Right lung (tissue), 2 donors: ENCODE measurements at regions not wholly inside any gene's neighbourhood (a gene's known extent, or its start where the extent isn't known, plus 50 kb on each side); places are given as distances from the start of the nearest gene placed in this dataset.
"Not testable (repeated sequence)": the region's sequence is repeated elsewhere in the genome, so short reads cannot be mapped to it uniquely, and the experiment has no call there.

Experiments
- DNase-seq, 2 donors: peaks; one replicate each; pipeline ENCODE4 v3.0.0-alpha.2; 2013

DNA sequence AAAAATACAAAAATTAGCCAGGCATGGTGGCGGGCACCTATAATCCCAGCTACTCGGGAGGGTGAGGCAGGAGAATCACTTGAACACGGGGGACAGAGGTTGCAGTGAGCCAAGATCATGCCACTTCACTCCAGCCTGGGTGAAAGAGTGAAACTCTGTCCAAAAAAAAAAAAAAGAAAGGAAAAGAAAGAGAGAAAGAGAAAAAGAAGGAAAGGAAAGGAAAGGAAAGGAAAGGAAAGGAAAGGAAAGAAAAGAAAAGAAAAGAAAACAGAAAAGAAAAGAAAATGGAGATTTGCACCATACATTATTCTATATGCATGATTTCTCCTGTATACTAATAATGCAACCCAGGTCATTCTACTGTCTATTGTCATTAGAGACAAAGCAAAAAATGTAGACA, 421.5 kb downstream of the PCDH19 start:
- not testable (repeated sequence) for DNase-seq

DNA sequence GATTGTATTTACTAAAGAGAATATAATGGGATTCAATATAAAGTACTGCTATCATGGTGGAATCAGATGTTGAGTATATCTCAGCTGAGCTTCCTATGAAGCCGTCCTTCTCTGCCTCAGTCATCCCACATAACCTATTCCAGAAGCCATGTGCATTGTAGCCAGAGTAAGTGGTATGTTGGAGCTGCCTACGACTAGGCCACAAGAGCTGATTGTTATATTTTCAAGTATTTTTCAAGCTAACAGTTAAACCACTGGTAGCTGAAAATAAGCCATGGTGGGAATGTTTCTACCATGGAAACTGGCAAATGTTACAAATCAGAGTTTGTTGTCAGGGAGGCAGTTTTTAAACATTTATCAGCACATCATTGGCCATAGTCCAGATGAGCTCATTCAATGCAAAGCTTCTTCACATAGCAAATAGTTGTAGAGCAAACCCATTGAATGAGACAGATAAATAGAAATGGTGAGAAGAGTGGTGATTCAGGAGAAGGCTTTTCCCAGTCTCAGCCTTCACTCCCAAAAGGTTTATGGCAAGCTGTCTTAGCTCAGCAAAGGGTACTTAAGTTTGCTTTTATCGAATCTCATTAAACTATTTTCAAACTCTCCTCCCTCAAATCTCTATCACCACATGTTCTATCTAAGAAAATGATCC, 436.4 kb downstream of the PCDH19 start:
- no peak for DNase-seq

DNA sequence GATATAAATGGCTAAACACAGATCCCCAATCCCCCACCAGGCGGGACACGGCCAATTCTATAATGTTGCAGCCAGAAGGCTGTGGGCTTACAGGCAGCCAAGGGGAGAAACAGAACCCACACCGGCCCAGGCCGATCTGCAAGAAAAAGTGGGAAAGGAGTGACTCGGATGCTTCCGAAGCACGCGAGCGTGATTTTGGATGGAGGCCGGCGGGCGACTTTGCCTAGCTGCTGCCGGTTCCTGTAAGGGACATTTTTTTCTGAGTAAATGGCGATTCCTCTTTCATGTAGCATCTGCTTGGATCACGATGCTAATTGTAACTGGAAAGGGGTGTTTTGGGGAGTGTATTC, 470.2 kb downstream of the PCDH19 start:
- DNase-seq: no peak

DNA sequence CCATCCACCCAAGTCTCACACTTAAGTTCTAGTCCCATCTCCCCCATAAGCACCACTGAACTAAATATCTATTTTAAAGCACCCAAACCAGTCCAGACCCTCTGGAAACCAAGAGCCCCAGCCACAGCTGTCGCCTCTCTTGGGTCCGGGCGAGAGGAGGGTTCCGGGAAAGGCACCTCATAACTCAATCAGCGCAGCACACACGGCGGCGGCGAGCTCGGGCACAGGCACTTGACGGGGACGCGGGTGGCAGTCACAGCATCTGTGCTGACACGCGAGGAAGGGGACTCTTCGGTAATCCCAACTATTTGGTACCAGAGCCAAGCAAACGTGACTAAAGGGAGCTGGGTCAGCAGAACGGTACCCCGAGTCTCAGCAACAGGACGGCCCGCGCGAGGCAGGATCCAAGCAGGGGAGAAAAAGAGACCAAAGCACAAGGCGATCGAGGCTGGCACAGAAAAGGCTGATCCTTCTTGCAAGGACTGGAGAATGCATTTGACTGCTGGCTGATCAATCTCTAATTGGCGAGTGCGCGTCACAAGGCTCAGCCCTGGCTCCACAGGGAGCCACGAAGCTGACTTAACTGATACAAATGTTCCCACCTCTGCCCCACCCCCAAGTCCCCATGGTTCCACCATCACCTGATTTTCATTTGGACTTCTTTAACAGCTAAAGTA, 470.7 kb downstream of the PCDH19 start:
- peak in 1 of 2 donors; percentile 1 for DNase-seq

DNA sequence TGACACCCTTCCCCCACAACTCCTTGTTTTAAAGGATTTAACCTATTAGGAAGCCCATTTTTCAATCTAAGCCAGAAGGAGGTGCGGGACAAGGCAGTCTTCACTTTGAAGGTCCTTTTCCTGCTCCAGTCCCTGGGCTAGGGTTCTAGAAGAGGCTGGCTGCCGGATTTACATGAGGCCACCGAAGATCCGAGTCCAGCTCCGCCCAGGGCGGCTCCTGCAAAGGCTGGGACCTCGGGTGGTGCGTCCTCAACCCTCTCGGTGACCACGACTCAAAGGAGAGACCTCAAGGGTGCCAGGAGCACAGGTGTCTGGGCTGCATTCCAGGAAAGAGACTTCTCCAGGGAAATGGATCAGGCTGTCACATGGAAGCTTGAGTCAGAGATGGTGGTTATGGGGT, 471.6 kb downstream of the PCDH19 start:
- no peak for DNase-seq

DNA sequence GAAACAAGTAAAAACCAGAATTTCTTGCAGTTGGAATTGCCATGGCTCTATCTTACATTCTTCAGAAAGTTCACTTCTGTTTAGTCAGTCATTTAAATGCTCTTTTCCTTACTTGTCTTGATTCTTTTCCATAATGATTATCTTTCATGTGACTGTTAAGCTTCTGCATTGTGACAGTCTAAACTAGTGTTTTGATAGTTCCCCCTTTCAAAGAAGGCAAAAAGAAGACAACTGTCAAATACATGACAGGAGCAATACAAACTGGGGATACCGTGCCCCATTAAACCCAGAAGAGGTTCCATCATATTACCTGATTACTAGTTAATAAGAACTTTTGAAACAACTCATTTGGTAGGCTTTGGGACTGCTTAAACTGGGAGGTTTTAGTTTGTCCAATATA, 476.2 kb downstream of the PCDH19 start:
- no peak for DNase-seq

DNA sequence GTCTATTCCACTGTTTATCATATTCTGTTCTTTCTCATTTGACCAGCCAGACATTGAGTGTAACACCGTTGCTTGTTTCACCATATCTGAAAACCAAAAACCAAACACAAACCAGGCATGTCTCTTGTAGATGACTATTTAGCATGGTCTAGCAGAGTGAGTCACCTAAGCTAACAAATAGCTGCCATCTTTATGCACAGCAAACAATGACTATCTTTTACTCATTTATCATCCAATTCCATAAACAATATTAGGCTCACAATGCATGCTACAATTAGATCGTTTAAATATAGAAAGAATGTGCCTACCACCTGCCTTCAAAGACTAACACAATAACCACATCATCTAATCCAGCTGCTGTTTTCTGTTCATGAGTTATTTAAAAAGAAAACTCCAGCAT, 495.4 kb downstream of the PCDH19 start:
- no peak for DNase-seq

DNA sequence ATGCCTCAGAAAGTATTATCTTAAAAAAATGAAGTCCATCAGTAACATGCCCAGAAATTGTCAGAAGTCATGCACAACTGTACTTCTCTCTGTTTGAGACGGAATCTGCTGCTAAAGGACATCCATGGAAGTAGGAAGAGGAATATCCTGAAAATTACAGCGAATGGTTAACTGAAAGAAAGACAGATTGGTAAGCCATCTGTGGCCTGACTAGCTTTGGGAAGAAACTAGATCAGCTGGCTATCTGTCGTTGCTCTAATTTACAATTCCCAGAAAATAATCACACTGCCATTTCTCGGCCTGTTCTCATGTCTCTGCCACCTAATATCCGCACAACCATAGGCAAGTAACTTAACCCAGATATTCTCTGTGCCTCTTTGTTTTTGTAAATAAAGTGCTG, 496.5 kb downstream of the PCDH19 start:
- DNase-seq: no peak

DNA sequence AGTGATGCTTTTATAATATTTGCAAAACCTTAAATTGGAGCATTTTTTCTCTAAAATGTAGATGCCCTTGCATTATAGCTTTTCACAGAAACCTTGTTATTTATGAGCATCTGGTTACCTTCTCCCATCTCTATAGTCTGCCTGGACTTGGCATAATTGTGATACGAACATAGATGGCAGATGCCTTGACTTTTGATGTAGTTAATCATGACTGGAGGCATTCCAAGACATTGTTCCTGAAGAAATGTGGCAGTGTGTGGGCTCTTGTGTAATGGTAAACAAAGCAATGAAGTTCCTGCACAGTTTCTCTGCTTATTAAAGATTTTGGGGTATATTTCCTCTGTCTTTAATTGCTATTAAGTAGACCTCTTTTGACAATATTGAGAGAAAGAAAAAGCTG, 500.1 kb downstream of the PCDH19 start:
- no peak for DNase-seq

DNA sequence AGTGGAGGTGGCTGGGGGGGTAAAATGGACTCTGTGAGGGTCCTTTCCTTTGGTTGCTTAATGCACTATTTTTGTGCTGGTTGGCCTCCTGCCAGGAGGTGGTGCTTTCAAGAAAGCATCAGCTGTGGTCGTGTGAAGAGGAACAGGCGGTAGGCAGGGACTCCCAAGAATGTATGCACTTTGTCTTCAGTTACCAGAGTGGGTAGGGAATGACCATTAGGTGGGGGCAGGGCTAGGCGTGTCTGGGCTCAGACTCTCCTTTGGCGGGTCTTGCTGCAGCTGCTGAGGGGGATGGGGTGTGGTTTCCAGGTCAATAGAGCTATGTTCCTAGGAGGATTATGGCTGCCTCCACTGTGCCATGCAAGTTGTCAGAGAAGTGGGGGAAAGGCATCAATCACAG, 509.0 kb downstream of the PCDH19 start:
- no peak for DNase-seq

DNA sequence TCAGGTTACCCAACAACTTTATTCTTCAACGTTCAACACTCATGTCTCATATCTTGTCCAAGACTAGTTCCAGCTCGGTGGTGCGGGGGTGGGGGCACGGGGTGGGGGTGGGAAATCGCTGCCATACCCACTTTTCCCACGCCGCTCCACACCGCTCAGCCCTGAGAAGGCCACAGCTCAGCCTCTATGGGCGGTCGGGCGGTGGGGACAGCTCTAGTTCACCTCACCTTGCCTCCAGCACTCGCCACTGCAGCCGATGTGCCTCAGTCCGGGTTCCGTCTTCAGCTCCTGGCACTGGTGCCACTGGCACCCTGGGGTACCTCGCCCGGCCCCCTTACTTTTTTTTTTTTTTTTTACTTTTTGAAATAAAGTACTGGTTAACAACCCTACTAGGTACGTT, 522.2 kb downstream of the PCDH19 start:
- no peak for DNase-seq

DNA sequence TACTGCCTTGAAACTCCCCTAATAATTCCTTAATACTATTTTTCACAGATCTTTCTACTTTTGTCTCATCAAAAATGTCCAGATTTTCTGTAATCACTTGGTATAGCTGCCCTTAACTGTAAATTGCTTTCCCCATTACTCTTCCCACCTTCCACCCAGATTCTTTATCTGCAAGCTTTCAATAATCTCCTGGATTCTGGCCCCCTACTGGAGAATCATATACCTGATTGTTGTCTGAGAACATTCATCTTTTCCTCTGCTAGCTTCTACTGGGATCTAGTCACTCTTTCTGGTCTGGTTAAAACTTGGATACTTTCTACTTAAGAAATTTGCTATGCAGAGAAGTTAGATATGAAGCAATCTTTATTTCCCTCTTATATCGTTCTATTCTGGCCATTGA, 552.6 kb downstream of the PCDH19 start:
- no peak for DNase-seq

DNA sequence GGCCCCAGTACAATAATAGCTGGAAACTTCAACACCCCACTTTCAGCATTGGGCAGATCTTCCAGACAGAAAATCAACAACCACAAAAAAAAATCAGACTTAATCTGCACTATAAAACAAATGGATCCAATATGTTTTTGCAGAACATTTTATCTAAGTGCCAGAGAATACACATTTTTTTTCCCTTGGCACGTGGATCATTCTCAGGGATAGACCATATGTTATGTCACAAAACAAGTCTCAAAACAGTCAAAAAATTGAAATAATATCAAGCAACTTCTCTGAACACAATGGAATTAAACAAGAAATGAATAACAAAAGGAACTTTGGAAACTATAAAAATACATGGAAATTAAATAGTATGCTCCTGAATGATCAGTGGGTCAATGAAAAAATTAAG, 576.3 kb downstream of the PCDH19 start:
- no peak for DNase-seq

DNA sequence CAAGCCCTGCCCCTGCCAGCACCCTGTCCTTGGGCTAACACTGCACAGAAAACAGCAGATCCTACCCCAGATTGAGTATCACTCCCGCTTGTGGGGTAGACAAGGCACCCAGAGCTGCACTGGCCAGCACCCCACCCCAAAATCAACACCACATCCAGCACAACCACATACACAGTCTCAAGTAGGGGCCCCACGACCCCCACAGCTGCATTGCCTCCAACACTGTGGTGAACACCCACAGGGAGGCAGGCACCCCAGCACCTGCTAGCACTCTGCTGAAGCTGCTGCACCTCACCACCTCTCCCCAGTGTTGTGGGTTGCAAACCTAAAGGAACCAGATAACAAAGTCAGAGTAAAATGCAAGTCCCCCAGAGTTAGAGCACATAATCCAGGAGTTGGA, 589.9 kb downstream of the PCDH19 start:
- DNase-seq: no peak

DNA sequence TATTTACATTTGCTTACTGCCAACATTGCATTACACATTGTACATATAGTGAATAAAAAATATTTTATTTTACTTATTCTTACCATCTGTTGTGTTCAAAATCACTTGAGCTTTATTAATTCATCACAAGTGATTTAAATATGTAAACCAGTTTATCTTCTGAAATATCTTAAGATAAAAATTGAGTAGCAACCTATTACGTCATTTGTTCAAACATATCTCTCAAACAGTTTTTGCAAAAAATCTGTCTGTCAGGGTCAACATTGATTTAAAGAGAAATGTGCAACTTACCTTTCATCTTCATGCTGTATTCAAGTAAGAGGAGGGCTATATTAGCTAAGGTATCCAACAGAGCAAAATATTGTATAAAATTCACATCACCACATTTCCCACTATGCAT, 610.1 kb downstream of the PCDH19 start:
- DNase-seq: no peak

DNA sequence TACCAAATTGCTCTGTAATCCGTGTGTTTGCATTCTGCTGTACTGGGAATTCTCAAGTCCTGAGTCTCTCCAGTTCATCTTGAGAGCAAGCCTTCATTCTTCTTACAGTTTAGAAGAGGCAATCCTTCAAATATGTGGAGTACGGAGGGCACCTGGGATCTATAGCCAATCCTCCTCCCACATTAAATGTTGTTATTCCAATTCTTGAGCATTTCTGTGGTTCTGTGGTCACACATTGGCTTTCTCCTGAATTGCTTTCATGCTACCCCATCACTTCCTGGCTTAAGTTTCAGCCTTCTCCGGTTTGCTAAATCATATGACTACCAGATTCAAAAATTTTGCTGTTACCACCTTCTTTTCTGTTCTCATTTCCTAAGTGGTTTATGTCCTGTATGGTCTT, 611.1 kb downstream of the PCDH19 start:
- no peak for DNase-seq

DNA sequence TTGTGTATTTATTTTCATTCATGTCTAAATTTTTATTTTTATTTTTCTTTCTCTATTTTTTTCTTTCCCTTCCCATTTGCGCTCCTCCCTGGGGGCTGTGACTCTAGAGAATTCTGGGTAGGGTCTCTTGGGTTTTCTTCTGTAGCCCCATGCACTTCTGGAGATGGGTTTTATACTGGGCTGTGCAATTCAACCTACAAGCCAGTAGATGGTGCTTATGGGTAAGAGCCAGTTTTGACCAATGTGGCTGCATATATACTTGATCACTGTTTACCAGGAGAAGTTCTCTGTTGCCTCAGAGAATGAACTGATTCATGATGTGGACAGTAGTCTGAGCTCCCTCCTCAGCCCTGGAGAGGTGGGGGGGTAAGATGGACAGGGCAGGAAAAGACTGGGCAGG, 614.6 kb downstream of the PCDH19 start:
- DNase-seq: no peak

DNA sequence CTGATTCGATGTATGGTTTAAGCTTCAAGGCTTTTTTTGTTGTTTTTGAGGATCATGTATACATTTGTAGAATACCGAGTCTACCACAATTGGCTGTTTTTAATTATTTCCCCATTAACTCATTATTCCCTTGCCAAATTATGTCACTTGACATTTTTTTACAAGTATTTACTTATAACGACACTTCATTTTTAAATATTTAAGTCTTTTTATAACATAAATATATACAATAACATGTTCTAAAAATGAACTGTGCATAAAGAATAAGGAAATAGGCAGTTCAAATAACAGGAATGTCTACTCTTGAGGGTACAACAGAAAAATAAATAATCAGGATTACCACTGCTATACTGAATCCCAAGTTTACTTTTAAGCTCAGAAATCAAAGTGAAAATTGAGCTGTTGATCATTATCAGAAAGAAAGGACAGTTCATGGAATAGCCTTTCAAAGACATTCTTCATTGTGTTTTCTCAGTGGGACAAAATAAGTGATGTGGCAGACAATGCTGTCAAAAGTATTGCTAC, 627.5 kb downstream of the PCDH19 start:
- DNase-seq: peak; percentile 5 to 23

DNA sequence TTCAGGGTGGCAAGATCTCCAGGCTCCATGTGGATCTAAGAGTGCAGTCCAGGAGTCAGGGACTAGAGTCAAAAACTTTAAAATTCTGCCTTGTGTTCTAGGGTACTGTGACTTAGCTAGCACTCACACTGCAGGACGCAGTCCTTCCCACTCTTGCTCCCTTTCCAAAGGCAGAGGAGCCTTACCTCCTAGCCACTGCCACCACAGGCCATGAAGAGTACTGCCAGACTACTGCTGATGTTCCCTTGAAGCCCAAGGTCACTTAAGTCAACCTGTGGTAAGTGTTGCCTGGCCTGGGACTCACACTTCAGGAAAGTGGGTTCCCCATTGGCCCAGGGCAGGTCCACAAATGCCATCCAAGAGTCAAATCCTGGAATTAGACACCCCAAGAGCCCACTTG, 632.2 kb downstream of the PCDH19 start:
- no peak for DNase-seq

DNA sequence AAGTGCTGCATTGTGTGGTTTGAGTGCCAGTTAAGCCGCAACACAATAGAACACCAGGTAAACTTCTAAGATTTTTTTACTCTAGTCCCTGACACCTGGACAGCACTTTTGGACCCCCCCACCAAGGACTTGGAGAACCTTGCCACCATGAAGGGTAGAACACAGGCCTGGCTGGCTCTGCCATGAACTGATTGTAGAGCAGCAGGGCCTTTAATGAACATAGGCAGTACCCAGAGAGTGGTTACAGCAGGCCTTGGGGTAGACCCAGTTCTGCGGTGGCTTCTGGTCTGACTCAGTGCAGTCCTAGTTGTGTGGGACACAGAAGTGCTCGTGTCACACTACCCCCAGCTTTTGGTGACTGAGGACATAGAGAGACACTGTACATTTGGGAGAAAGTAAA, 648.3 kb downstream of the PCDH19 start:
- DNase-seq: no peak

DNA sequence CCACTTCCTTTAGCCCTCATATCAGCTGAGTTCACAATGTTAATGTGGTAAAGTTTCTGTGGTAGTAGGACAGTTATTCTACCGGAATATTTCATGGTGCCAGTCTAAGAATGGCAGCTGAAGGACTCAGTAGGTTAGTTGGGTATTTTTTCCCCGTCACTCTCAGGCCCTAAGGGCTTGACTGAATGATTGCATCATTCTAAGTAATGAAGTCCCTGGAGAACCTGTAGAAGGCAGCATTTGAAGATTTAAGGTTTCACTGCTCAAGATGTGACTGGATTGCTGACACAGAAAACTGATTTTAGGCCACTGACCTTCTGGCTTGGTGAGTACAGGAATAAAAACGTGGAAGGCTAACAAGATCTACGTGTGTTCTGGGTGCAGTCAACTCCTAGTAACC, 657.3 kb downstream of the PCDH19 start:
- no peak for DNase-seq

DNA sequence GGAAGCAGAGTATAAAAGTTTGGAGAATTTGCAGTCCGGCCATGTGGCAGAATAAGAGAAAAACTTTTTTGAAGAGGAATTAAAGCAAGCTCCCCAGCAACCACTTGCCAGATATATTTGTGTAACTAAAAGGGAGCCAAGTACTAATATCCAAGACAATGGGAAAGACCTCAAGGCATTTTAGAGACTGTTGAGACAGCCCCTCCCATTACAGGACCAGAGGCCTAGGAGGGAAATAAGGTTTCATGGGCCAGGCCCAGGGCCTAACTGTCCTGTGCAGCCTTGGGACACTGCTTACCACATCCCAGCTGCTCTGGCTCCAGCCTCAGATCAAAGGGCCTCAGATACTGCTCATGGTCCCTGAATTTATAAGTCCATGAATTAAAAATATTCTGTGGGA, 659.4 kb downstream of the PCDH19 start:
- no peak for DNase-seq

DNA sequence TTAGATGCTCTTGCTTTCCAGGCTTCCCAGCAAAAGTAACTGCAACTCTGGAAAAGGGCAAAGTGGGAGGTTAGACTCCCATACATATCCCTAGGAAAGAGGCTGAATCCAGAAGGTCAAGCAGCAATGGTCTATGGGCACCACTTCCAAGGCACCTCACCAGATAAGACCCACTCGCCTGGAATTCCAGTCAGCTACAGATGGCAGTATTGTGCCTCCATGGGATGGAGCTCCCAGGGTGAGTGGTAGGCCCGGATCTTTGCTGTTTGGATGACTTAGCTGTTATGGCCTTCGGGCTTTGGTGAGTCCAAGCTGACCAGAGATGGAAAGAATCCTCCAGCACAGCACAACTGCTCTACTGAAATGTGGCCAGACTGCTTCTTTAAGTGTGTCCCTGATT, 688.0 kb downstream of the PCDH19 start:
- DNase-seq: no peak

DNA sequence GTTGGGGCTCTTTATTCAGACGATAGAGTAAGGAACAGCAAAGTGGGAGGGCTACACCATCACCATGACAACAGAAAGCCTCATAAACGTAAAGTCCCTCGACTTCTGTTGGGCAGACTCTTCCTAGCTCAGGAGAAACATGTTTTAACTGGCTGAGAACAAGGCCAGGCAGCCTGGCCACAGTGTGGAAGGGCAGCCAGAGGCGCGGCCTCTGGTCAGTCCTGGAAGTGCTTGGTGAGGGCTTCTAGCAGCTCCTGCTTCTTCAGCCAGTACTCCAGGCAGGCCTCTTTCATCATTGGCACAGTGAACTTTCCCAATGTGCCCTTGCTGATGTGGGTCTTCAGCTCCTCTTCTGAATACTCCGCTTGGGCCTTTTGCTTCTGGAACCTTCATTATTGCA, 690.9 kb downstream of the PCDH19 start:
- no peak for DNase-seq
